Muscle layer of duodenum (tissue), 2 donors: ENCODE measurements at regions not wholly inside any gene's neighbourhood (a gene's known extent, or its start where the extent isn't known, plus 50 kb on each side); places are given as distances from the start of the nearest gene placed in this dataset.

Experiments used
- H3K27ac ChIP-seq: one replicate; pipeline ENCODE4 v1.7.0; 2013; ENCODE audit warnings: mild to moderate bottlenecking, low read length
- H3K27me3 ChIP-seq: one replicate; pipeline ENCODE4 v1.7.0; 2013; ENCODE audit warnings: low read depth, mild to moderate bottlenecking, control low read depth, low read length
- H3K36me3 ChIP-seq, 2 donors: one replicate each; pipeline ENCODE4 v1.7.0; 2013; ENCODE audit warnings: low read length in 2 of 2, control low read depth in 1 of 2, mild to moderate bottlenecking in 1 of 2; ENCODE audit not compliant: insufficient read depth in 2 of 2, control insufficient read depth in 1 of 2
- H3K4me1 ChIP-seq, 2 donors: one replicate each; pipeline ENCODE4 v1.7.0; 2013; ENCODE audit warnings: low read length in 2 of 2, mild to moderate bottlenecking in 2 of 2, control low read depth in 1 of 2, moderate library complexity in 1 of 2; ENCODE audit not compliant: insufficient read depth in 2 of 2, control insufficient read depth in 1 of 2
- H3K4me3 ChIP-seq, 2 donors: one replicate each; pipeline ENCODE4 v1.7.0; 2013; ENCODE audit warnings: low read length in 2 of 2, low read depth in 1 of 2, mild to moderate bottlenecking in 1 of 2
- H3K9me3 ChIP-seq, 2 donors: one replicate each; pipeline ENCODE4 v1.7.0; 2013; ENCODE audit warnings: low read length in 2 of 2, control low read depth in 1 of 2, mild to moderate bottlenecking in 1 of 2; ENCODE audit not compliant: control insufficient read depth in 1 of 2
- donor health status: healthy.

GRCh38 chr15:93515256-93516051 is 426.4 kb upstream of the RGMA start:
- H3K27ac ChIP-seq, result no peak overlapping the region
- no peaks in the 10 kb centered on the region for H3K36me3 ChIP-seq
- peaks cover 5% of the 10 kb centered on the region in 2 donors for H3K4me1 ChIP-seq
- no peaks in the 10 kb centered on the region for H3K27me3 ChIP-seq
- H3K9me3 ChIP-seq, result no peaks in the 10 kb centered on the region
- H3K4me3 ChIP-seq, result no peak overlapping the region

GRCh38 chr15:93506646-93507045 is 417.6 kb upstream of the RGMA start:
- no peak overlapping the region for H3K27ac ChIP-seq
- H3K4me1 ChIP-seq, result no peaks in the 10 kb centered on the region

GRCh38 chr15:93505506-93505905 is 416.5 kb upstream of the RGMA start:
- Histone ChIP-seq H3K9me3 (no peaks in the 10 kb centered on the region), H3K27ac (no peak overlapping the region)

More at GRCh38 chr15:93506646-93507045, 417.6 kb upstream of the RGMA start:
- H3K4me3 ChIP-seq, result no peak overlapping the region
- no peaks in the 10 kb centered on the region for H3K27me3 ChIP-seq
- H3K36me3 ChIP-seq, result no peaks in the 10 kb centered on the region
- no peaks in the 10 kb centered on the region for H3K9me3 ChIP-seq

GRCh38 chr15:93501946-93502345 is 412.9 kb upstream of the RGMA start:
- no peak overlapping the region for H3K27ac ChIP-seq
- no peaks in the 10 kb centered on the region for H3K4me1 ChIP-seq
- H3K36me3 ChIP-seq, result no peaks in the 10 kb centered on the region
- H3K4me3 ChIP-seq, result no peak overlapping the region
- no peaks in the 10 kb centered on the region for H3K27me3 ChIP-seq
- no peaks in the 10 kb centered on the region for H3K9me3 ChIP-seq

More at GRCh38 chr15:93505506-93505905, 416.5 kb upstream of the RGMA start:
- no peaks in the 10 kb centered on the region for H3K36me3 ChIP-seq
- H3K4me3 ChIP-seq, result no peak overlapping the region
- H3K4me1 ChIP-seq, result no peaks in the 10 kb centered on the region
- H3K27me3 ChIP-seq, result no peaks in the 10 kb centered on the region

GRCh38 chr15:93500155-93500554 is 411.1 kb upstream of the RGMA start:
- Histone ChIP-seq H3K36me3 (no peaks in the 10 kb centered on the region), H3K9me3 (no peaks in the 10 kb centered on the region), H3K4me3 (no peak overlapping the region), H3K27ac (no peak overlapping the region), H3K4me1 (no peaks in the 10 kb centered on the region), H3K27me3 (no peaks in the 10 kb centered on the region)

GRCh38 chr15:93497291-93497690 is 408.3 kb upstream of the RGMA start:
- no peak overlapping the region for H3K27ac ChIP-seq
- H3K4me1 ChIP-seq, result no peaks in the 10 kb centered on the region
- no peaks in the 10 kb centered on the region for H3K9me3 ChIP-seq
- H3K36me3 ChIP-seq, result no peaks in the 10 kb centered on the region
- H3K4me3 ChIP-seq, result no peak overlapping the region
- H3K27me3 ChIP-seq, result no peaks in the 10 kb centered on the region

GRCh38 chr15:93496888-93497287 is 407.9 kb upstream of the RGMA start:
- H3K27ac ChIP-seq, result no peak overlapping the region
- no peaks in the 10 kb centered on the region for H3K27me3 ChIP-seq
- no peak overlapping the region for H3K4me3 ChIP-seq
- no peaks in the 10 kb centered on the region for H3K36me3 ChIP-seq
- no peaks in the 10 kb centered on the region for H3K4me1 ChIP-seq
- no peaks in the 10 kb centered on the region for H3K9me3 ChIP-seq

GRCh38 chr15:93495799-93496637 is 407.0 kb upstream of the RGMA start:
- Histone ChIP-seq H3K27ac (no peak overlapping the region), H3K36me3 (no peaks in the 10 kb centered on the region), H3K9me3 (no peaks in the 10 kb centered on the region), H3K4me3 (no peak overlapping the region), H3K4me1 (no peaks in the 10 kb centered on the region), H3K27me3 (no peaks in the 10 kb centered on the region)

GRCh38 chr15:93493172-93493571 is 404.2 kb upstream of the RGMA start:
- Histone ChIP-seq H3K27me3 (no peaks in the 10 kb centered on the region), H3K36me3 (no peaks in the 10 kb centered on the region), H3K4me3 (no peak overlapping the region), H3K9me3 (no peaks in the 10 kb centered on the region), H3K4me1 (no peaks in the 10 kb centered on the region), H3K27ac (no peak overlapping the region)

- H3K4me3 ChIP-seq, result no peak overlapping the region
- no peak overlapping the region for H3K27ac ChIP-seq
- no peaks in the 10 kb centered on the region for H3K27me3 ChIP-seq
- no peaks in the 10 kb centered on the region for H3K4me1 ChIP-seq
- no peaks in the 10 kb centered on the region for H3K9me3 ChIP-seq
- no peaks in the 10 kb centered on the region for H3K36me3 ChIP-seq
These were observed 402.3 kb upstream of the RGMA start for GRCh38 chr15:93491291-93491690.

- Histone ChIP-seq H3K36me3 (no peaks in the 10 kb centered on the region), H3K27me3 (no peaks in the 10 kb centered on the region), H3K4me1 (no peaks in the 10 kb centered on the region), H3K27ac (no peak overlapping the region), H3K4me3 (no peak overlapping the region), H3K9me3 (no peaks in the 10 kb centered on the region)
These were observed 399.3 kb upstream of the RGMA start for GRCh38 chr15:93488296-93488713.
